BE2C (cell line): ENCODE measurements at regions not wholly inside any gene's neighbourhood (a gene's known extent, or its start where the extent isn't known, plus 50 kb on each side); places are given as distances from the start of the nearest gene placed in this dataset.

Experiments used
- DNase-seq: peaks from one replicate; pipeline ENCODE4 v3.0.0-alpha.2; 2020
- H3K27me3 ChIP-seq: fragments of 250-450 bp; sonication (Bioruptor Pico); 2 replicates; pipeline ENCODE4 v1.5.1; 2020; ENCODE audit warnings: mild to moderate bottlenecking
- H3K36me3 ChIP-seq: fragments of 250-450 bp; sonication (Bioruptor Pico); 2 replicates; pipeline ENCODE4 v1.5.1; 2020; ENCODE audit warnings: mild to moderate bottlenecking
- H3K4me1 ChIP-seq: fragments of 250-450 bp; sonication (Bioruptor Pico); 2 replicates; pipeline ENCODE4 v1.5.1; 2020
- H3K4me3 ChIP-seq: 2 replicates; pipeline ENCODE4 v1.5.1; 2011; ENCODE audit warnings: low read depth, low read length
- H3K9me3 ChIP-seq: fragments of 250-450 bp; sonication (Bioruptor Pico); 2 replicates; pipeline ENCODE4 v1.5.1; 2020
- TF ChIP-seq, protein P1 (sequence below): IDR thresholded peaks from 2 replicates; pipeline ENCODE4 v1.5.1; 2012; ENCODE audit warnings: mild to moderate bottlenecking, low read depth, low read length

DNA sequence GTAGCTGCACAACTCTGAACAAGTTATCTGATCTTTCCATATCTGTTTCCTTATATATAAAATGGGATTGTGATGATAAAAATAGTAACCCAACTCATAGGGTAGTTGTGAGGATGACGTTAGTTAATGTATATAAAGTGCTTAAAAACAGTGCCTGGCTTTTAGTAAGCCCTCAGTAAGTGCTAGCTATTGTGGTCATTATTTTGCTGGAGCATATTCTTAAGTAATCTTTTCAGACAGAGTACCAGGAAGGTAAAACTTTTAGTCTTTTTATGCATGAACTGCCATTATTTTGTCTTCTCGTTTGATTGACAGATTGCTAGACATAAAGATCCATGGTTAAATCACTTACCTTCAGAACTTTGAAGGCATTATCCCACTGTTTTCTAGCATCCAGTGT lies 62.5 kb upstream of the SIM2 start:
- Histone ChIP-seq H3K4me1 (no peaks in the 10 kb centered on the region), H3K4me3 (no peak overlapping the region), H3K27me3 (no peaks in the 10 kb centered on the region), H3K9me3 (no peaks in the 10 kb centered on the region), H3K36me3 (no peaks in the 10 kb centered on the region)
- no peak for DNase-seq
- TF ChIP-seq, protein P1, sequence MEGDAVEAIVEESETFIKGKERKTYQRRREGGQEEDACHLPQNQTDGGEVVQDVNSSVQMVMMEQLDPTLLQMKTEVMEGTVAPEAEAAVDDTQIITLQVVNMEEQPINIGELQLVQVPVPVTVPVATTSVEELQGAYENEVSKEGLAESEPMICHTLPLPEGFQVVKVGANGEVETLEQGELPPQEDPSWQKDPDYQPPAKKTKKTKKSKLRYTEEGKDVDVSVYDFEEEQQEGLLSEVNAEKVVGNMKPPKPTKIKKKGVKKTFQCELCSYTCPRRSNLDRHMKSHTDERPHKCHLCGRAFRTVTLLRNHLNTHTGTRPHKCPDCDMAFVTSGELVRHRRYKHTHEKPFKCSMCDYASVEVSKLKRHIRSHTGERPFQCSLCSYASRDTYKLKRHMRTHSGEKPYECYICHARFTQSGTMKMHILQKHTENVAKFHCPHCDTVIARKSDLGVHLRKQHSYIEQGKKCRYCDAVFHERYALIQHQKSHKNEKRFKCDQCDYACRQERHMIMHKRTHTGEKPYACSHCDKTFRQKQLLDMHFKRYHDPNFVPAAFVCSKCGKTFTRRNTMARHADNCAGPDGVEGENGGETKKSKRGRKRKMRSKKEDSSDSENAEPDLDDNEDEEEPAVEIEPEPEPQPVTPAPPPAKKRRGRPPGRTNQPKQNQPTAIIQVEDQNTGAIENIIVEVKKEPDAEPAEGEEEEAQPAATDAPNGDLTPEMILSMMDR = no peak

DNA sequence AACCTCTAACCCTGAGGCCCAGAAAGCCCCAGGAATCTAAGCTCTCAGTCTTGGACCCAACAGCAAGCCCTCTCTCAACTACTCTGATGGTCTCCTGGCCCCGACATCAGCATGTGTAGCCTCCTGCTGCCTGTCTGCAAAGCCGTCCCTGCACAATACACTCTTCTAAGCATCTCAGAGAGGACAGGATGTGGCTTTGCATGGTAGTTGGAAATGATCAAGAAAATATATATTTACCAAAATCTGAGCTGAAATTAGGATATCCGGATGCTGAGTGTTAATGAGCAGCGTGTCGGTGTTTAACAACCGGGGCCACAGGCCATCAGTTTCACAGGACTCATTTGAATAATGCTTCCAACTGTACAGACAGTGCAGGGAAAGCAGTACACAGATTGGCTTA lies 59.1 kb upstream of the SIM2 start:
- Histone ChIP-seq H3K9me3 (no peaks in the 10 kb centered on the region), H3K27me3 (no peaks in the 10 kb centered on the region), H3K36me3 (no peaks in the 10 kb centered on the region), H3K4me3 (no peak overlapping the region), H3K4me1 (no peaks in the 10 kb centered on the region)
- no peak for DNase-seq
- TF ChIP-seq, protein P1 = no peak

DNA sequence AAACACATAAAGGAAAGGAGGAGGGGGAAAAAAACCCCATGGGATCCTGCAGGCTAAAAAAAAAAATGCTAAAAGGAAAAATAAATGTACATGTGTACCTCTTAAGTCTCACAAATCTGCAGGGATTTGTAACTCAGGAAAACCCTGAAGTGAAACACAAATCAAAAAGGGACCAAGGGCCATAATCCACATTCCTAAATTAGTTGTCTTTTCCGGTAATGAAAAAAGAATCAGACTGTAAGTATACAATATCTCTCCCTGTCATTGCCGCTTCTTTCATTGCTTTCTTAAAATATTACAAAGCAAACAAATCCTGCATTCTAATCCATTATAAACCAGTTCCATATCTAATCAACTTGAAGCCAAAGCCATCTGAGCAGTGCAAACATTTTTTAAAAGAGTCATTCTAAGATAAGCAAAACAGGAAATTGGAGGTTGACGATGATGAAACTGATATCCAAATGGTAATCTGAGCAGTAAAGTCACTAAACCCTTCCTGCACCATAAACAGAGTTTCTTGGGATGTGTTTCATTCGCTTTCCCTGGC lies 58.7 kb upstream of the SIM2 start:
- Histone ChIP-seq H3K4me1 (no peaks in the 10 kb centered on the region), H3K9me3 (no peaks in the 10 kb centered on the region), H3K4me3 (no peak overlapping the region), H3K36me3 (no peaks in the 10 kb centered on the region), H3K27me3 (no peaks in the 10 kb centered on the region)
- TF ChIP-seq, protein P1 = no peak
- DNase-seq = no peak

DNA sequence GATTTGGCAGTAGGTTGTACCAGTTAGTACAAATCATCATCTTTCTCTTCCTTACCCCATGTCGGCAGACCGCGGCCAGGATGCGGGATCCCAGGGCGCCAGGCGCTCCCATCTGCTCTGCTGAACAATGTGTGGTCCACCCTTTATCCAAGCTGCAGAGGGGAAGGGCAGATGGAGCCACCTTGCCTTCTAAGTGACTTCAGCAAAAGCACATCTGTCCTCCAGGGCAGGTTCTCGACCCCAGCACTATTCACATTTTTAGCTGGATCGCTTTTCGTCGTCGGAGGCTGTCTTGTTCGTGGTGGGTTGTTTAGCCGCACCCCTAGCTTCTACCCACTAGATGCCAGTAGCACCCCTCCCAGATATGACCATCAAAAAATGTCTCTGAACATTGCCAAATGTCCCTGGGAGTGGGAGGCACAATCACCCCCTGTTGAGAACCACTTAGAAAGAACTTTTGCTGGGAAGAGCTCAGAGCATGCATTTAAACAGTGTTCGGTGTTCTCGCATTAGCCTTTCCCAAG lies 58.1 kb upstream of the SIM2 start:
- Histone ChIP-seq H3K27me3 (no peaks in the 10 kb centered on the region), H3K9me3 (no peaks in the 10 kb centered on the region), H3K4me3 (no peak overlapping the region), H3K36me3 (no peaks in the 10 kb centered on the region), H3K4me1 (no peaks in the 10 kb centered on the region)
- TF ChIP-seq, protein P1 = no peak
- DNase-seq = no peak

DNA sequence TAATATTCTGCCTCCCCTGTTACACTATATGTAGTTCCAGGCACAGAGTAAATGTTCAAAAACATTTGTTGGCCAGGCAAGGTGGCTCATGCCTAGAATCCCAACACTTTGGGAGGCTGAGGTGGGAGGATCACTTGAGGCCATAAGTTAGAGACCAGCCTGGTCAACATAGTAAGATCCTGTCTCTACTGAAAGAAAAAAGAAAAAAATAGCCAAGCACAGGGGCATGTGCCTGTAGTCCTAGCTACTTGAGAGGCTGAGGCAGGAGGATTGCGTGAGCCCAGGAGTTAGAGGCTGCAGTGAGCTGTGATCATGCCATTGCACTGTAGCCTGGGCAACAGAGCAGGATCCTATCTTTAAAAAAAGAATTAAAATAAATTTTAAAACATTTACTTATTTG lies 57.6 kb upstream of the SIM2 start:
- TF ChIP-seq, protein P1 = no peak
- H3K9me3 ChIP-seq = no peaks in the 10 kb centered on the region
- no peaks in the 10 kb centered on the region for H3K4me1 ChIP-seq
- no peak overlapping the region for H3K4me3 ChIP-seq
- no peaks in the 10 kb centered on the region for H3K36me3 ChIP-seq
- H3K27me3 ChIP-seq = no peaks in the 10 kb centered on the region; the same call in 1 of the 2 replicates
- DNase-seq = no peak

DNA sequence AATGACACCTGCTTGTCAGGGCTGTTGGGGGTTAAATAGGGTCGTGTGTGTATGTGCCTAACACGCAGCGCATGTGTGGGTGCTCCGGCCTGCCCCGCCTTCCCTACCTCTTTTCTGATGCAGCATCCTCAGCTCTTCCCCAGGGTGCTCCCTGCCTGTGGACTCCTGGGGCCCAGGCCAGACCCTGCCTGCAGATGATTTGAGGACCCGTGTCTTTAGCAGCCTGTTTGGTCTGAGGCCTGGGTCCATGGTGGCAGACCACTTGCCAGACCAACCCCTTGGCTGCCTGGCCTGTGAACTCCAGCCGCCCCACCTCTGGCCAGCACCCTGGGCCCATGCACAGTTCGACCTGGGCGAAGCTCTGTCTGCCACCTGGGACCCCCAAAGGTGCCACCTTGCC lies 57.0 kb upstream of the SIM2 start:
- no peak for DNase-seq
- Histone ChIP-seq H3K4me1 (no peaks in the 10 kb centered on the region), H3K9me3 (no peaks in the 10 kb centered on the region), H3K4me3 (no peak overlapping the region), H3K36me3 (no peaks in the 10 kb centered on the region), H3K27me3 (no peaks in the 10 kb centered on the region; the same call in 1 of the 2 replicates)
- TF ChIP-seq, protein P1 = no peak
